ENCODE measurements at regions not wholly inside any gene's neighbourhood (a gene's known extent, or its start where the extent isn't known, plus 50 kb on each side); places are given as distances from the start of the nearest gene placed in this dataset.

DNA sequence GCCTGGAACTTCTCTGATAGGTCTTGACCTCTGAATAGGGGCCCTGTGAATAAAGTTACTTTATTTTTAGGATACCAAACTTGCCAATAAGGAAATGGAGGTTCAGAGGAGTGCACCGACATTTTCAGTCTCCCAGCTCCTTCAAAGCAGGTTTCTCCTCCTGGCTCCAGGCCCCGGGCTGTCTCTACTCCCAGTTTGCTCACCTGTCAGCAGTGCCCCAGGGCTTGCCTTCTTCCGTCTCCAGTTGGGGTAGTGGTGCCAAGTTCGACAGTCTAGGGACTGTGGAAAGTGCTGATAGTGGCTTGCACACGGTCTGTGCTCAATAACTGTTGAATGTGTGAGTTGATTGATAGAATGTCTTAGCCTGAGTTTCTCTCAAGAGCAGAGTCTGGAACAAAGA lies 149.2 kb downstream of the ACTL8 start:
- H2BK120ac ChIP-seq (ENCODE audit: insufficient read depth, low read length, poor library complexity) = no peak overlapping the region
- no peak overlapping the region for H3K18ac ChIP-seq (ENCODE audit: low read length)
- no peak for DNase-seq
- H3K23ac ChIP-seq (ENCODE audit: low read length) = no peak overlapping the region
- no peak overlapping the region for H3K4ac ChIP-seq (ENCODE audit: low read depth, low read length)
- no peak overlapping the region for H2BK5ac ChIP-seq (ENCODE audit: low read depth, low read length, poor library complexity)
- H4K91ac ChIP-seq (ENCODE audit: low read depth, low read length) = no peak overlapping the region
- WGBS (ENCODE audit: extremely low coverage, insufficient coverage, insufficient read length) = no CpG with 5 or more reads among the region's 5 CpGs
- H3K27me3 ChIP-seq (ENCODE audit: insufficient read depth, low read length) = no peaks in the 10 kb centered on the region
- no peak overlapping the region for H3K9ac ChIP-seq (ENCODE audit: low read length)
- no peak overlapping the region for H3K27ac ChIP-seq (ENCODE audit: low read depth, low read length)
- H4K12ac ChIP-seq (ENCODE audit: low read depth, low read length) = no peak overlapping the region
- no peak overlapping the region for H2AFZ ChIP-seq (ENCODE audit: insufficient read depth, low read length, poor library complexity)
- no peaks in the 10 kb centered on the region for H3K4me1 ChIP-seq (ENCODE audit: control insufficient read depth in 1 of 2, insufficient read depth in 2 of 2, low read length in 2 of 2)
- H3K4me3 ChIP-seq (ENCODE audit: low read depth, low read length) = no peak overlapping the region
- H3K4me2 ChIP-seq (ENCODE audit: low read length) = no peak overlapping the region
- no peaks in the 10 kb centered on the region for H3K79me1 ChIP-seq (ENCODE audit: low read length)
- H3K36me3 ChIP-seq (ENCODE audit: control insufficient read depth in 1 of 2, insufficient read depth in 2 of 2, low read length in 2 of 2) = no peaks in the 10 kb centered on the region
- H4K8ac ChIP-seq (ENCODE audit: low read depth, low read length) = no peak overlapping the region
- H3K9me3 ChIP-seq (ENCODE audit: insufficient read depth, low read depth, low read length) = peaks cover 6% of the 10 kb centered on the region
- no peak overlapping the region for H3K14ac ChIP-seq (ENCODE audit: low read length)
- H2AK5ac ChIP-seq (ENCODE audit: low read length) = no peak overlapping the region
- no peak overlapping the region for H2BK12ac ChIP-seq (ENCODE audit: low read length)
- no peaks in the 10 kb centered on the region for H3K79me2 ChIP-seq (ENCODE audit: control insufficient read depth, insufficient read depth, low read length, poor library complexity)

DNA sequence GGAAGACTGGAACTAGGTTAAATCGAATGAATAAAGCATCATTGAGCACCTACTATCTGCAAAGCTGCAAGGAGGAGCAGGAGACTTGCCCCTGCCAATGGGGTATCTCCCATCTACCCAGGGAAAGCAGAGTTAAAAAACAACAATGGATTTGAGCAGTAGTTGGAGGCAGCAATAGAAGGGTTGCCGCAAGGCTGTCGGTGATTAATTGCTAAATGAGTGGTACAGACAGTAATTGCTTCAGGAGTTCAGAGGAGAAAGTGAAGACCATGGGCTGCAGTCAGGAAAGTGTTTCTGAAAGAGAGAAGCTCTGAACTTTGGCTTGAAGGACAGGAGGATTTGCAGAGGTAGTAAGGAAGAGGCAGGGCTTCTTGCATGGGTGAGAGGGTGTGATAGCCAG lies 152.9 kb downstream of the ACTL8 start:
- no peaks in the 10 kb centered on the region for H3K79me1 ChIP-seq (ENCODE audit: low read length)
- no peak overlapping the region for H2AK5ac ChIP-seq (ENCODE audit: low read length)
- no peak overlapping the region for H3K9ac ChIP-seq (ENCODE audit: low read length)
- no peak overlapping the region for H4K91ac ChIP-seq (ENCODE audit: low read depth, low read length)
- no peak overlapping the region for H3K18ac ChIP-seq (ENCODE audit: low read length)
- no peak for DNase-seq
- H3K4ac ChIP-seq (ENCODE audit: low read depth, low read length) = no peak overlapping the region
- H3K79me2 ChIP-seq (ENCODE audit: control insufficient read depth, insufficient read depth, low read length, poor library complexity) = no peaks in the 10 kb centered on the region
- no peak overlapping the region for H3K14ac ChIP-seq (ENCODE audit: low read length)
- H3K9me3 ChIP-seq (ENCODE audit: insufficient read depth, low read depth, low read length) = peaks cover 6% of the 10 kb centered on the region
- no peaks in the 10 kb centered on the region for H3K27me3 ChIP-seq (ENCODE audit: insufficient read depth, low read length)
- no peak overlapping the region for H3K23ac ChIP-seq (ENCODE audit: low read length)
- H3K4me1 ChIP-seq (ENCODE audit: control insufficient read depth in 1 of 2, insufficient read depth in 2 of 2, low read length in 2 of 2) = no peaks in the 10 kb centered on the region
- H2BK12ac ChIP-seq (ENCODE audit: low read length) = no peak overlapping the region
- H3K4me3 ChIP-seq (ENCODE audit: low read depth, low read length) = no peak overlapping the region
- no peaks in the 10 kb centered on the region for H3K36me3 ChIP-seq (ENCODE audit: control insufficient read depth in 1 of 2, insufficient read depth in 2 of 2, low read length in 2 of 2)
- H2BK120ac ChIP-seq (ENCODE audit: insufficient read depth, low read length, poor library complexity) = no peak overlapping the region
- no peak overlapping the region for H2BK5ac ChIP-seq (ENCODE audit: low read depth, low read length, poor library complexity)
- H2AFZ ChIP-seq (ENCODE audit: insufficient read depth, low read length, poor library complexity) = no peak overlapping the region
- no peak overlapping the region for H3K27ac ChIP-seq (ENCODE audit: low read depth, low read length)
- H4K8ac ChIP-seq (ENCODE audit: low read depth, low read length) = no peak overlapping the region
- H3K4me2 ChIP-seq (ENCODE audit: low read length) = no peak overlapping the region
- no CpG with 5 or more reads among the region's 3 CpGs for WGBS (ENCODE audit: extremely low coverage, insufficient coverage, insufficient read length)
- no peak overlapping the region for H4K12ac ChIP-seq (ENCODE audit: low read depth, low read length)

- Histone ChIP-seq H3K4me2 (ENCODE audit: low read length) (no peak overlapping the region), H4K91ac (ENCODE audit: low read depth, low read length) (no peak overlapping the region), H3K4me3 (ENCODE audit: low read depth, low read length) (no peak overlapping the region), H4K12ac (ENCODE audit: low read depth, low read length) (no peak overlapping the region), H3K36me3 (ENCODE audit: control insufficient read depth in 1 of 2, insufficient read depth in 2 of 2, low read length in 2 of 2) (no peaks in the 10 kb centered on the region), H3K4me1 (ENCODE audit: control insufficient read depth in 1 of 2, insufficient read depth in 2 of 2, low read length in 2 of 2) (no peaks in the 10 kb centered on the region), H3K9ac (ENCODE audit: low read length) (no peak overlapping the region), H3K14ac (ENCODE audit: low read length) (no peak overlapping the region), H3K9me3 (ENCODE audit: insufficient read depth, low read depth, low read length) (peaks cover 6% of the 10 kb centered on the region), H3K79me2 (ENCODE audit: control insufficient read depth, insufficient read depth, low read length, poor library complexity) (no peaks in the 10 kb centered on the region), H3K23ac (ENCODE audit: low read length) (no peak overlapping the region), H2BK120ac (ENCODE audit: insufficient read depth, low read length, poor library complexity) (no peak overlapping the region), H4K8ac (ENCODE audit: low read depth, low read length) (no peak overlapping the region), H2AFZ (ENCODE audit: insufficient read depth, low read length, poor library complexity) (no peak overlapping the region), H3K27me3 (ENCODE audit: insufficient read depth, low read length) (no peaks in the 10 kb centered on the region), H3K27ac (ENCODE audit: low read depth, low read length) (no peak overlapping the region), H3K18ac (ENCODE audit: low read length) (no peak overlapping the region), H3K4ac (ENCODE audit: low read depth, low read length) (no peak overlapping the region), H3K79me1 (ENCODE audit: low read length) (no peaks in the 10 kb centered on the region), H2BK12ac (ENCODE audit: low read length) (no peak overlapping the region), H2AK5ac (ENCODE audit: low read length) (no peak overlapping the region), H2BK5ac (ENCODE audit: low read depth, low read length, poor library complexity) (no peak overlapping the region)
- no peak for DNase-seq
These were observed 153.8 kb downstream of the ACTL8 start for GRCh38 chr1:17908945-17909344.

GRCh38 chr1:17909634-17910033 lies 154.5 kb downstream of the ACTL8 start:
- Histone ChIP-seq H3K4ac (ENCODE audit: low read depth, low read length) (no peak overlapping the region), H2BK120ac (ENCODE audit: insufficient read depth, low read length, poor library complexity) (no peak overlapping the region), H2BK12ac (ENCODE audit: low read length) (no peak overlapping the region), H3K4me3 (ENCODE audit: low read depth, low read length) (no peak overlapping the region), H3K4me1 (ENCODE audit: control insufficient read depth in 1 of 2, insufficient read depth in 2 of 2, low read length in 2 of 2) (no peaks in the 10 kb centered on the region), H4K8ac (ENCODE audit: low read depth, low read length) (no peak overlapping the region), H3K9ac (ENCODE audit: low read length) (no peak overlapping the region), H3K36me3 (ENCODE audit: control insufficient read depth in 1 of 2, insufficient read depth in 2 of 2, low read length in 2 of 2) (no peaks in the 10 kb centered on the region), H3K27ac (ENCODE audit: low read depth, low read length) (no peak overlapping the region), H3K79me2 (ENCODE audit: control insufficient read depth, insufficient read depth, low read length, poor library complexity) (no peaks in the 10 kb centered on the region), H3K18ac (ENCODE audit: low read length) (no peak overlapping the region), H3K4me2 (ENCODE audit: low read length) (no peak overlapping the region), H4K12ac (ENCODE audit: low read depth, low read length) (no peak overlapping the region), H3K23ac (ENCODE audit: low read length) (no peak overlapping the region), H3K9me3 (ENCODE audit: insufficient read depth, low read depth, low read length) (peaks cover 6% of the 10 kb centered on the region), H3K79me1 (ENCODE audit: low read length) (no peaks in the 10 kb centered on the region), H4K91ac (ENCODE audit: low read depth, low read length) (no peak overlapping the region), H3K27me3 (ENCODE audit: insufficient read depth, low read length) (no peaks in the 10 kb centered on the region), H2AK5ac (ENCODE audit: low read length) (no peak overlapping the region), H3K14ac (ENCODE audit: low read length) (no peak overlapping the region), H2AFZ (ENCODE audit: insufficient read depth, low read length, poor library complexity) (no peak overlapping the region), H2BK5ac (ENCODE audit: low read depth, low read length, poor library complexity) (no peak overlapping the region)
- no peak for DNase-seq
- WGBS (ENCODE audit: extremely low coverage, insufficient coverage, insufficient read length) = no CpG with 5 or more reads among the region's 4 CpGs

- Histone ChIP-seq H3K4me3 (ENCODE audit: low read depth, low read length) (no peak overlapping the region), H3K27ac (ENCODE audit: low read depth, low read length) (no peak overlapping the region), H2AFZ (ENCODE audit: insufficient read depth, low read length, poor library complexity) (no peak overlapping the region), H3K79me1 (ENCODE audit: low read length) (no peaks in the 10 kb centered on the region), H3K9me3 (ENCODE audit: insufficient read depth, low read depth, low read length) (no peaks in the 10 kb centered on the region), H4K12ac (ENCODE audit: low read depth, low read length) (no peak overlapping the region), H2AK5ac (ENCODE audit: low read length) (no peak overlapping the region), H2BK5ac (ENCODE audit: low read depth, low read length, poor library complexity) (no peak overlapping the region), H3K4ac (ENCODE audit: low read depth, low read length) (no peak overlapping the region), H3K4me1 (ENCODE audit: control insufficient read depth in 1 of 2, insufficient read depth in 2 of 2, low read length in 2 of 2) (no peaks in the 10 kb centered on the region), H3K4me2 (ENCODE audit: low read length) (no peak overlapping the region), H3K18ac (ENCODE audit: low read length) (no peak overlapping the region), H3K23ac (ENCODE audit: low read length) (no peak overlapping the region), H3K27me3 (ENCODE audit: insufficient read depth, low read length) (no peaks in the 10 kb centered on the region), H2BK12ac (ENCODE audit: low read length) (no peak overlapping the region), H4K91ac (ENCODE audit: low read depth, low read length) (no peak overlapping the region), H4K8ac (ENCODE audit: low read depth, low read length) (no peak overlapping the region), H3K14ac (ENCODE audit: low read length) (no peak overlapping the region), H3K36me3 (ENCODE audit: control insufficient read depth in 1 of 2, insufficient read depth in 2 of 2, low read length in 2 of 2) (no peaks in the 10 kb centered on the region), H3K79me2 (ENCODE audit: control insufficient read depth, insufficient read depth, low read length, poor library complexity) (no peaks in the 10 kb centered on the region), H2BK120ac (ENCODE audit: insufficient read depth, low read length, poor library complexity) (no peak overlapping the region), H3K9ac (ENCODE audit: low read length) (no peak overlapping the region)
- no peak for DNase-seq
- WGBS (ENCODE audit: extremely low coverage, insufficient coverage, insufficient read length) = no CpG with 5 or more reads among the region's 4 CpGs
These were observed 156.7 kb downstream of the ACTL8 start for GRCh38 chr1:17911791-17912190.

Data from trophoblast cell (in vitro differentiated cells and primary cell).